ENCODE measurements at regions not wholly inside any gene's neighbourhood (a gene's known extent, or its start where the extent isn't known, plus 50 kb on each side); places are given as distances from the start of the nearest gene placed in this dataset.

DNA sequence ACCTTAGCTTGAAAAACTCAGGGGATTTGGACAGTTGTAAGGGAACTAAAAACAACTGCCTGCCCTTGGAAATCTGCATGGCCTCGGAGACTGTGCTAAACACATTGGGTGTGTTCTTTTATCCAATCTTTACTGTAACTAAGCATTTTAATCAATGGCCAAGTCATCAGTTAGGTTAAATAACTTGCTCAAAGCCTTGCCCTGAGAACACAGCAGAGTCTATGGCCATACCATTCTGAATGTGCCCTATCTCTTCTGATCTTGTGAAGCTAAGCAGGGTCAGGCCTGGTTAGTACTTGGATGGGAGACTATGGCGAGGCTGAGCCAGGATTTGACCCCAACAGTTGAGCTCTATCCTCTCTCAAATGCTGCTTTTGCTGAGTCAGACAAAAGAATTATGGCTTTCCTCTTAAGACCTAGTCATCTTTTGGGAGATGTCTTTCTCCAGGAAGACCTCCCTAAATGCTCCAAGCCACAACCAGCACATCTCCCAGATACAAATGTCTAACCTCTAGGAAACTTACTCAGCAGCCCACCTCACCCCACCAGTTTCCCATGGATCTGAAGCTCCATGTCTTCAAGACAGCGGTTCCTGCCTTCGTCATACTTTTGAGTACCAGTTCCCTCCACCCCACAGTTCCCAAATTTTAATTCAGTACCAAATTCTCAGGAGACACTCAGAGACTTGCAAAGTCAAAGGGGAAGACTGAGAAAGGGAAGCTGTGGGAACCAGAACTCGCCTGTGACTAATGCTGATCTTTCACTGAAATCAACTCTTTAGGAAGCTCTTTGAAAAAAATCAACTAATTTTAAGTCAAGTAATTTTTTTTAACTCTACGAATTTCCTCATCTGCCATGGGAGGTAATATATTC, 336.1 kb downstream of the MAF start:
- Histone ChIP-seq H3K14ac (replicated peaks; ENCODE audit: low read depth, low read length) (no peak overlapping the region), H4K91ac (ENCODE audit: insufficient read depth, low read depth, low read length) (no peak overlapping the region), H2AFZ (replicated peaks; ENCODE audit: low read length, poor library complexity) (no peak overlapping the region), H3K18ac (ENCODE audit: low read depth, low read length) (no peak overlapping the region), H2BK120ac (ENCODE audit: low read depth, low read length) (no peak overlapping the region), H3K36me3 (ENCODE audit: control insufficient read depth, insufficient read depth, low read length) (no peaks in the 10 kb centered on the region), H3K4me2 (ENCODE audit: low read depth, low read length) (no peak overlapping the region), H3K4me3 (ENCODE audit: insufficient read depth, low read depth, low read length) (no peak overlapping the region), H2BK15ac (ENCODE audit: low read depth, low read length) (no peak overlapping the region), H4K20me1 (ENCODE audit: insufficient read depth, low read length) (no peaks in the 10 kb centered on the region), H3K9me1 (ENCODE audit: insufficient read depth, low read length) (no peaks in the 10 kb centered on the region), H3K4ac (ENCODE audit: low read depth, low read length) (no peak overlapping the region), H4K8ac (ENCODE audit: low read depth in 2 of 2, low read length in 2 of 2) (no peak overlapping the region), H3K9ac (ENCODE audit: low read depth, low read length) (no peak overlapping the region), H4K5ac (ENCODE audit: low read depth, low read length) (no peak overlapping the region), H3K27ac (ENCODE audit: insufficient read depth, low read length) (no peak overlapping the region), H3K27me3 (ENCODE audit: control insufficient read depth, insufficient read depth, low read length) (no peaks in the 10 kb centered on the region), H3K9me3 (ENCODE audit: control insufficient read depth, insufficient read depth, low read length) (peaks cover 30% of the 10 kb centered on the region), H3K23ac (ENCODE audit: low read depth, low read length) (no peak overlapping the region), H3K4me1 (ENCODE audit: control insufficient read depth, insufficient read depth, low read length) (no peaks in the 10 kb centered on the region), H3K56ac (ENCODE audit: extremely low read depth, insufficient read depth, low read length) (no peak overlapping the region), H2BK20ac (ENCODE audit: low read depth, low read length) (no peak overlapping the region), H2BK5ac (ENCODE audit: low read depth, low read length, poor library complexity, severe bottlenecking) (no peak overlapping the region), H2AK9ac (replicated peaks; ENCODE audit: low read depth, low read length, poor library complexity) (no peak overlapping the region), H3K79me1 (ENCODE audit: low read depth in 1 of 2, low read length in 2 of 2) (no peaks in the 10 kb centered on the region), H2AK5ac (ENCODE audit: low read depth, low read length) (no peak overlapping the region)
- TF ChIP-seq CEBPB (IDR thresholded peaks at IDR 0.05; ENCODE audit: low read depth, low read length) (no peak), CHD1 (IDR thresholded peaks at IDR 0.05; ENCODE audit: low read depth, low read length) (no peak), MAFK (IDR thresholded peaks at IDR 0.05; ENCODE audit: low read depth, low read length) (peak; percentile 72), MXI1 (IDR thresholded peaks at IDR 0.05; ENCODE audit: borderline replicate concordance, low read depth, low read length) (no peak), USF2 (IDR thresholded peaks at IDR 0.05; ENCODE audit: low read depth, low read length) (no peak)
- ATAC-seq (ENCODE audit: low read depth) (no peak), DNase-seq (no peak)
- in situ Hi-C loops (cut with MboI; ENCODE audit: low sequenced_read_pairs) (no loop called here), intact Hi-C loops (cut with micrococcal nuclease) (loop anchor here (10.0 kb wide), 1 partner anchor 1140 kb away; no protein-coding TSS in a partner anchor), dilution Hi-C loops (cut with HindIII; ENCODE audit: low sequenced_read_pairs, unreplicated experiment) (no loop called here)
- POLR2A ChIA-PET (ENCODE audit: unreplicated experiment): no interaction called here
- no CpG with 5 or more reads among the region's 6 CpGs for WGBS, 2 experiments (ENCODE audit: extremely low coverage in 2 of 2, insufficient read length in 1 of 2)
- no TSS peak for BruUV-seq (replicated peaks)
- CTCF ChIA-PET: no interaction called here
